ENCODE measurements at regions not wholly inside any gene's neighbourhood (a gene's known extent, or its start where the extent isn't known, plus 50 kb on each side); places are given as distances from the start of the nearest gene placed in this dataset.

DNA sequence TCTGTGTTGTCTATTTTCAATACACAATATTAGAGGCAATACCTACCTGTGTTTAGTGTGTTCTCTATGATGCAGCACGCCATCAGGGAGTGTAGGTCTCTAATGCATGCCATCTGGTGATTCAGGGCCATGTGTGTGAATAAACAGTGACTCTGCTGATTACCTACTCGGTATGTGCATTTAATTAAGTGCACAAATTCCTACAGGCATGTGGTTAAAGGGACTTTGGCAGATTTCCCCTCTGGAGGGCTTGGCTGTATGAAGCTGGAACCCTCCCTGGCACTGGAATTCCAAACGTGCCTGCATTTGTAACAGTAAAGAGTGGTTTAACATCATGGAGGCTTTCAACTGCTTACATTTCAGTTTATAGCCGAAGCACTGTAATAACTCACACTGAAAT, 401.5 kb upstream of the SASH1 start:
- no peak overlapping the region for H3K4me3 ChIP-seq (replicated peaks in 1 of 3; ENCODE audit: low read depth in 2 of 3, low read length in 3 of 3)
- 100% methylated on average over 2 of the region's 4 CpGs for WGBS (ENCODE audit: insufficient coverage)
- Mint-ChIP-seq H3K27ac (no peak overlapping the region), H3K27me3 (ENCODE audit: low read depth in 3 of 3) (peaks cover 0 to 2% (median 2%) of the 10 kb centered on the region in 3 donors), H3K9me3 (peaks cover 4 to 20% (median 7%) of the 10 kb centered on the region in 7 donors), H3K4me3 (no peak overlapping the region), H3K4me1 (no peaks in the 10 kb centered on the region), H3K36me3 (no peaks in the 10 kb centered on the region)
- TF ChIP-seq, protein P1, sequence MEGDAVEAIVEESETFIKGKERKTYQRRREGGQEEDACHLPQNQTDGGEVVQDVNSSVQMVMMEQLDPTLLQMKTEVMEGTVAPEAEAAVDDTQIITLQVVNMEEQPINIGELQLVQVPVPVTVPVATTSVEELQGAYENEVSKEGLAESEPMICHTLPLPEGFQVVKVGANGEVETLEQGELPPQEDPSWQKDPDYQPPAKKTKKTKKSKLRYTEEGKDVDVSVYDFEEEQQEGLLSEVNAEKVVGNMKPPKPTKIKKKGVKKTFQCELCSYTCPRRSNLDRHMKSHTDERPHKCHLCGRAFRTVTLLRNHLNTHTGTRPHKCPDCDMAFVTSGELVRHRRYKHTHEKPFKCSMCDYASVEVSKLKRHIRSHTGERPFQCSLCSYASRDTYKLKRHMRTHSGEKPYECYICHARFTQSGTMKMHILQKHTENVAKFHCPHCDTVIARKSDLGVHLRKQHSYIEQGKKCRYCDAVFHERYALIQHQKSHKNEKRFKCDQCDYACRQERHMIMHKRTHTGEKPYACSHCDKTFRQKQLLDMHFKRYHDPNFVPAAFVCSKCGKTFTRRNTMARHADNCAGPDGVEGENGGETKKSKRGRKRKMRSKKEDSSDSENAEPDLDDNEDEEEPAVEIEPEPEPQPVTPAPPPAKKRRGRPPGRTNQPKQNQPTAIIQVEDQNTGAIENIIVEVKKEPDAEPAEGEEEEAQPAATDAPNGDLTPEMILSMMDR (IDR thresholded peaks at IDR 0.05): no peak
- no peaks in the 10 kb centered on the region for H3K79me2 ChIP-seq (ENCODE audit: insufficient read depth, low read length)
- H4K20me1 ChIP-seq (ENCODE audit: insufficient read depth, low read length): no peaks in the 10 kb centered on the region
- no peaks in the 10 kb centered on the region for H3K9me3 ChIP-seq (replicated peaks in 1 of 2; ENCODE audit: control insufficient read depth in 1 of 2, insufficient read depth in 1 of 2, low read length in 2 of 2)
- intact Hi-C loops (cut with micrococcal nuclease): no loop called here
- no peaks in the 10 kb centered on the region for H3K27me3 ChIP-seq (ENCODE audit: control insufficient read depth in 2 of 2, insufficient read depth in 2 of 2, low read length in 2 of 2)
- DNase-seq: no peak
- H2AFZ ChIP-seq (ENCODE audit: insufficient read depth, low read depth, low read length, poor library complexity, severe bottlenecking): no peak overlapping the region
- no peaks in the 10 kb centered on the region for H3K36me3 ChIP-seq (replicated peaks in 1 of 2; ENCODE audit: control insufficient read depth in 1 of 2, insufficient read depth in 2 of 2, low read length in 2 of 2)
- no peaks in the 10 kb centered on the region for H3K4me1 ChIP-seq (ENCODE audit: control insufficient read depth in 1 of 2, insufficient read depth in 2 of 2, low read length in 2 of 2)
- H3K9ac ChIP-seq (ENCODE audit: insufficient read depth, low read length, poor library complexity, severe bottlenecking): no peak overlapping the region
- H3K27ac ChIP-seq (ENCODE audit: low read depth in 1 of 2, low read length in 2 of 2): no peak overlapping the region
- no peak overlapping the region for H3K4me2 ChIP-seq (replicated peaks; ENCODE audit: extremely low read depth, low read length, poor library complexity, severe bottlenecking)

DNA sequence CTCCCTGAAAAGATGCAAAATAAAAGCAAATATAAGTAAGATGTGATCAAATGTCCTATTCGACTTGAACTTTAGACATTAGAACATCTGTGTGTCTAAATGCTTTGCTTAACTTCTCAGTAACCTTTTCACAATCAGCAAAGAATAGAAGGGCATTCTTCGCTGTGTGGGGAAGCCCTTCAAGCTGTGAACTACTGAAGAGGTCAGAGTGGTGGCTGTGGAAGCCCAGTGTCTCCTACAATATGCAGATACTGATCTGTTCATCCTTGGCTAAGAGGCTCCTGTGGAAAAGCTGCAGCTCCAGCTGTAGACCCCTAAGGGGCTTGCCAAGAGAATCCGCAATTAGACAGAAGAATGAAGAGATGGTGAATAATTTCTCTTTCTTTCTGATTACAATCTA, 400.3 kb upstream of the SASH1 start:
- intact Hi-C loops (cut with micrococcal nuclease): no loop called here
- no peak overlapping the region for H3K4me3 Mint-ChIP-seq
- Histone ChIP-seq H4K20me1 (ENCODE audit: insufficient read depth, low read length) (no peaks in the 10 kb centered on the region), H3K4me3 (replicated peaks in 1 of 3; ENCODE audit: low read depth in 2 of 3, low read length in 3 of 3) (no peak overlapping the region), H3K36me3 (replicated peaks in 1 of 2; ENCODE audit: control insufficient read depth in 1 of 2, insufficient read depth in 2 of 2, low read length in 2 of 2) (no peaks in the 10 kb centered on the region), H3K9ac (ENCODE audit: insufficient read depth, low read length, poor library complexity, severe bottlenecking) (no peak overlapping the region), H3K79me2 (ENCODE audit: insufficient read depth, low read length) (no peaks in the 10 kb centered on the region), H3K4me2 (replicated peaks; ENCODE audit: extremely low read depth, low read length, poor library complexity, severe bottlenecking) (no peak overlapping the region), H2AFZ (ENCODE audit: insufficient read depth, low read depth, low read length, poor library complexity, severe bottlenecking) (no peak overlapping the region), H3K4me1 (ENCODE audit: control insufficient read depth in 1 of 2, insufficient read depth in 2 of 2, low read length in 2 of 2) (no peaks in the 10 kb centered on the region), H3K27me3 (ENCODE audit: control insufficient read depth in 2 of 2, insufficient read depth in 2 of 2, low read length in 2 of 2) (no peaks in the 10 kb centered on the region), H3K27ac (ENCODE audit: low read depth in 1 of 2, low read length in 2 of 2) (no peak overlapping the region), H3K9me3 (replicated peaks in 1 of 2; ENCODE audit: control insufficient read depth in 1 of 2, insufficient read depth in 1 of 2, low read length in 2 of 2) (no peaks in the 10 kb centered on the region)
- TF ChIP-seq, protein P1 (IDR thresholded peaks at IDR 0.05): no peak
- H3K4me1 Mint-ChIP-seq: no peaks in the 10 kb centered on the region
- peaks cover 0 to 2% (median 1%) of the 10 kb centered on the region in 3 donors for H3K27me3 Mint-ChIP-seq (ENCODE audit: low read depth in 3 of 3)
- no peaks in the 10 kb centered on the region for H3K36me3 Mint-ChIP-seq
- H3K9me3 Mint-ChIP-seq: peaks cover 3 to 18% (median 7%) of the 10 kb centered on the region in 7 donors
- WGBS (ENCODE audit: insufficient coverage): no CpG with 5 or more reads among the region's 3 CpGs
- DNase-seq: no peak
- H3K27ac Mint-ChIP-seq: no peak overlapping the region
